GM12875 (cell line): ENCODE measurements at regions not wholly inside any gene's neighbourhood (a gene's known extent, or its start where the extent isn't known, plus 50 kb on each side); places are given as distances from the start of the nearest gene placed in this dataset.
"Not testable (repeated sequence)": the region's sequence is repeated elsewhere in the genome, so short reads cannot be mapped to it uniquely, and the experiment has no call there.

Source experiments
- H3K4me3 ChIP-seq: one replicate; pipeline ENCODE4 v1.5.1; 2011; ENCODE audit warnings: low read depth, low read length, control low read depth
- TF ChIP-seq, protein P1 (sequence below): IDR thresholded peaks from 2 replicates; pipeline ENCODE4 v1.5.1; 2011; ENCODE audit warnings: low read depth, mild to moderate bottlenecking, control low read depth, inconsistent platforms, low read length, moderate library complexity, borderline replicate concordance; ENCODE audit not compliant: insufficient read depth

DNA sequence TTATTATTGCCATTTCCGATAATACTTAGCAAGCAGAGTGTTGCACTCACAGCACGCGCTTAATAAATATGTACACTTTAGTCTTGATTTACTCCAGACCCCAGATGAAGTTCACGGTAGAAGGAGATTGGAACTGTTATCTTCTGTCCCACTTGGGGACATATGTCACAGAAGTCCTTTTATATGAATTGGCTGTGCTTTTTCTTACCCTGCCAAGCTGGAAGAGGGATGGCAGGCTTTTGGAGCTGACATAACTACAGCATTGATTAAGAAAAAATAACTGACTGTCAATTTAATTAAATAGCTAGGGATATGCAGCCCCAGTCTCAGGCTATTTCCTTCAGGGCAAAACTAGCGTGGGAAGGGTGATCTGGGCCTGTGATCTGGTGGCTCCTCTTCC lies 182.2 kb downstream of the SH2D4B start:
- TF ChIP-seq, protein P1, sequence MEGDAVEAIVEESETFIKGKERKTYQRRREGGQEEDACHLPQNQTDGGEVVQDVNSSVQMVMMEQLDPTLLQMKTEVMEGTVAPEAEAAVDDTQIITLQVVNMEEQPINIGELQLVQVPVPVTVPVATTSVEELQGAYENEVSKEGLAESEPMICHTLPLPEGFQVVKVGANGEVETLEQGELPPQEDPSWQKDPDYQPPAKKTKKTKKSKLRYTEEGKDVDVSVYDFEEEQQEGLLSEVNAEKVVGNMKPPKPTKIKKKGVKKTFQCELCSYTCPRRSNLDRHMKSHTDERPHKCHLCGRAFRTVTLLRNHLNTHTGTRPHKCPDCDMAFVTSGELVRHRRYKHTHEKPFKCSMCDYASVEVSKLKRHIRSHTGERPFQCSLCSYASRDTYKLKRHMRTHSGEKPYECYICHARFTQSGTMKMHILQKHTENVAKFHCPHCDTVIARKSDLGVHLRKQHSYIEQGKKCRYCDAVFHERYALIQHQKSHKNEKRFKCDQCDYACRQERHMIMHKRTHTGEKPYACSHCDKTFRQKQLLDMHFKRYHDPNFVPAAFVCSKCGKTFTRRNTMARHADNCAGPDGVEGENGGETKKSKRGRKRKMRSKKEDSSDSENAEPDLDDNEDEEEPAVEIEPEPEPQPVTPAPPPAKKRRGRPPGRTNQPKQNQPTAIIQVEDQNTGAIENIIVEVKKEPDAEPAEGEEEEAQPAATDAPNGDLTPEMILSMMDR = no peak

DNA sequence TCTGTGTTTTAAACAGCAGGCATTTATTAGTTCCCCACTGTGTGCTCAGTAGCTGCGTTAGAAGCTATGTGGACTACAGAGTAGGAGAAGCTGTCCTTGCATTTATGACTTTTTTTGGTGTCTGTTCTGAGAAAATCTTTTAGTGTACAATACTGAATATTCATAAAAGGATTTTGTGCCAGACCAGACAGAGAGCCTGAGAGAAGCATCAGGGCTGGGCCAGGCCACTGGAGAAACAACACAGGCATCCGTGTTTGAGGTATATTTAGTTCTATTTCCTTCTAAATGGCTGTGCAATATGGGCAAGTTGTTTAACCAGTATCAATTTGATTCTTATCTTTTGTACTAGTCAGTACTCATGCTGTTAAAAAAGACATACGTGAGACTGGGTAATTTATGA lies 182.8 kb downstream of the SH2D4B start:
- TF ChIP-seq, protein P1 = no peak
- H3K4me3 ChIP-seq = no peak overlapping the region

More for the DNA sequence above, 182.2 kb downstream of the SH2D4B start:
- no peak overlapping the region for H3K4me3 ChIP-seq

DNA sequence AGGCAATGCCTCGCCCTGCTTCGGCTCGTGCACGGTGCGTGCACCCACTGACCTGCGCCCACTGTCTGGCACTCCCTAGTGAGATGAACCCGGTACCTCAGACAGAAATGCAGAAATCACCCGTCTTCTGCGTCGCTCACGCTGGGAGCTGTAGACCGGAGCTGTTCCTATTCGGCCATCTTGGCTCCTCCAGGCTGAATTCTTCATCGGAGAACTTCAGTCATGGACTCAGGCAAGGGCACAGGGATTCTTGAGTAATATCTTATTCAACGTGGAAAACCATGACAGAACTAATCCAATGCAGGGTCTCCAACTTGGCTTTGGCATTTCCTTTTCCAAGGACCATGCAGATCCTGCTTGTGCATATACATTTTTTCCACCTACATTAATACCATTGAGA lies 190.7 kb downstream of the SH2D4B start:
- not testable (repeated sequence) for H3K4me3 ChIP-seq

DNA sequence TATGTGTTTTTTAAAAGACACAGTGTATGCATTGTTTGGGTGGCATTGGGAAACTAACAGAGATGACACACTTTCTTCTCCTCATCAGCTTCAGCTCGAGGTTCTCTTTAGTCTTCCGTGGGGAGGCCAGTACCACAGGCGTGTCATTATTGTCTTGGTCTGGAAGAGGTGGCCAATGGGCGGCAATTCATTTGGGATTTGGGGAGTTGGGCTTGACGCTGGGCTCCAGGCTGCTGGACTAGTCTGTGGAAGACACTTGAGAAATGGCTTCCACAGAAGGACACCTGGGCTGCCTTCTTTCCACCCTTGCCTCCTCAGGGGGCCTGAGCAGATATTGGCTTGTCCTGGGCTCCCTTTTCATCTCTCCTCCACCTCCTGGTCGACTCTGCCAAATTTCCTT lies 192.2 kb downstream of the SH2D4B start:
- H3K4me3 ChIP-seq = no peak overlapping the region
- TF ChIP-seq, protein P1 = no peak

DNA sequence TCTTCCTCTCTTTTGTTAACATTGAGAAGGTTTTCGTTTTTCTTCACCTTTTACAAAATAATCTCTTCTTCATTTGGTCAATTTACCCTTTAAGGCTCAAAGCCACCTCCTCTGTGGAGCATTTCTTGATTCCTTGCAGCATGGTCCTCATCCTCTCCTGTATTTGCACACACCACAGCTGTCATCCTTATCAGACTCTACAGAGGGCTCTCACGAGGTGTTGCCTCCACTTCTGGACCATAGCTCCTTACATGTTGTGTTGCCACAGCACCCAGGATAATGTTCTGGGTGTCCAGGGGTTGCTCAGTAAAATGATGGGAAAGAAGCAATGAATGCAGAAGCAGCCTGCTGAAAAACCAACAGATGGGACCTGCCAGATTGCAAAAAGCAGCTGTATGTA lies 192.8 kb downstream of the SH2D4B start:
- TF ChIP-seq, protein P1 = no peak
- no peak overlapping the region for H3K4me3 ChIP-seq

DNA sequence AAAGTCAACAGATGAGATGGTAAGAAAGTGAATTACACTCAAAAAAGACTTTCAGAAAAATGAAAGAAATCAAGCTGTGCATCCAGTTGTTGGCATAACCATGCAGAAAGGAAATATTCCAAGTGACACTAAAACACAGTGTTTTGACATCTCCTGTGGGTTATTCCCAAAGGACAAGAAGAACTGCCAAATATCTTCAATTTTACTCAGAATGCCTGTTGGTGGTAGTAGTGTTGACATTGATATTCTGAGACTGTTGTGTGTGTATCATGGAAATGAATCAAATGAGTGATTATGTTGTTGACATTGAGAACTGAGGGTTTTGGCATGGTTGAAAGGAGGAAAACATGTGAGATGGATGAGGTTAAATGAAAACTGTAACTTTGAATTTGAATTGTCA lies 196.9 kb downstream of the SH2D4B start:
- TF ChIP-seq, protein P1 = no peak
- no peak overlapping the region for H3K4me3 ChIP-seq

DNA sequence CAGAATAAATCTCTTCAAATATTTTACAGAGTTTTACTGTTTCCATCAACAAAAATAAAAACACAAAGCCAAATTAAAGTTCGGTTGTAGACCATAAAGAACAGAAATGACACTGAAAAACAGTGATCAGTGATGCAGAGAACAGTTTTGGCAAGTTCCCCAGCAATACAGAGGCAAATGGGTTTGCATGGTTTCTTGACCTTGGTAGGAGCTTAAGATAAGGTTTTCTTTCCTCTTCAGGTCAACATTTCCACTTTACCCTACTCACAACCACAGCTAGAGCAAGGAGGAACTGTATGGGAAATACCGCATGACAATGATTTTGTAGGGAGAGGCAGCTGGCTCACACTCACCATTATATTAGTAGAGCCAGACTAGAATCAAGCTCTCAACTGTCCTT lies 199.5 kb downstream of the SH2D4B start:
- H3K4me3 ChIP-seq = no peak overlapping the region
- TF ChIP-seq, protein P1 = no peak

DNA sequence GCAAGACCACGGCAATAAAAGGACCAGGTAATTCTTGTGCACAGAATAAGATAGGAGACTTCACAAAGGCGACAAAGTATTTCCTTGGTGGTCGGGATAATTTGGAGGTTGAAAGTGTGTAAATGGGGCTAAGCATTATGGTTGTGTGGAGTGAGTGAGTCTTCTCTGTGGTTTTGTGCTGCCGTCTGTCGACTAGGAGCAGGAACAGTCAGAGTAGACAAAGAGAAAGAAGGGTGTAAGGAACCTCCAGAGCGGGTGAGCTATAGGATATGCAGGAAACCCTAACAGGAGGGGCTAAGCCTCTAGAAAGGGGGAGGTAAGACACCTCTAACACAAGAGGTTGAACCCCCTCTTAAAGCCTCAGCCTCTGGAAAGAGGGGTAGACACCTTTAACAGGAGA lies 201.6 kb downstream of the SH2D4B start:
- TF ChIP-seq, protein P1 = no peak
- H3K4me3 ChIP-seq = no peak overlapping the region
